Upper lobe of left lung (tissue), 6 donors: ENCODE measurements at regions not wholly inside any gene's neighbourhood (a gene's known extent, or its start where the extent isn't known, plus 50 kb on each side); places are given as distances from the start of the nearest gene placed in this dataset.

ENCODE experiments used
- ATAC-seq, 2 donors: fragments of 200-7000 bp; cut with Tn5 transposase; one replicate each; pipeline ENCODE4 v1.9.1; 2022; ENCODE audit warnings: mild to moderate bottlenecking in 2 of 2, moderate library complexity in 2 of 2; ENCODE audit not compliant: low FRiP score in 2 of 2
- DNase-seq, 2 donors: peaks; one replicate each; pipeline ENCODE4 v3.0.0-alpha.2; 2019 to 2020
- H3K27ac ChIP-seq, 4 donors: fragments of 200-600 bp; sonication (generic); one replicate each; pipeline ENCODE4 v1.5.1; 2016 to 2019
- H3K27me3 ChIP-seq, 4 donors: fragments of 200-600 bp; sonication (generic); one replicate each; pipeline ENCODE4 v1.5.1; 2017 to 2019
- H3K36me3 ChIP-seq, 4 donors: fragments of 200-600 bp; sonication (generic); one replicate each; pipeline ENCODE4 v1.5.1; 2016 to 2019
- H3K4me1 ChIP-seq, 4 donors: fragments of 200-600 bp; sonication (generic); one replicate each; pipeline ENCODE4 v1.5.1; 2018 to 2019
- H3K4me3 ChIP-seq, 4 donors: fragments of 200-600 bp; sonication (generic); one replicate each; pipeline ENCODE4 v1.5.1; 2017 to 2019; ENCODE audit warnings: mild to moderate bottlenecking in 2 of 4, moderate library complexity in 1 of 4
- H3K9me3 ChIP-seq, 4 donors: fragments of 200-600 bp; sonication (generic); one replicate each; pipeline ENCODE4 v1.5.1; 2018 to 2019
- CTCF ChIP-seq, 6 experiments: fragments of 450-650 bp in 4 of 6; fragments of 200-600 bp in 2 of 6; sonication (generic) in 2 of 6; IDR thresholded peaks; one replicate each; pipeline ENCODE4 v1.5.1; 2016 to 2019; ENCODE audit warnings: antibody characterized with exemption in 6 of 6
- EP300 ChIP-seq, 4 donors: sonication (generic); formaldehyde crosslinking; IDR thresholded peaks; one replicate each; pipeline ENCODE4 v1.5.1; 2017; ENCODE audit warnings: antibody characterized with exemption in 4 of 4, control low read depth in 2 of 4
- POLR2A ChIP-seq, 4 donors: fragments of 450-650 bp; IDR thresholded peaks; one replicate each; pipeline ENCODE4 v1.5.1; 2016 to 2017; ENCODE audit warnings: antibody characterized with exemption in 4 of 4, mild to moderate bottlenecking in 2 of 4
- POLR2AphosphoS5 ChIP-seq, 2 donors: sonication (generic); formaldehyde crosslinking; IDR thresholded peaks; one replicate each; pipeline ENCODE4 v1.5.1; 2017; ENCODE audit warnings: antibody characterized with exemption in 2 of 2
- WGBS, 2 donors: methylation state at CpG; one replicate each; pipeline ENCODE4 v1.1.5; 2017 to 2018; 5-methylcytosine and 5-hydroxymethylcytosine counted together
- donor health status: DM: no; HTN: no; CAD: no; lungs with moderate emphysema.
- donor health status: DM: no; HTN: yes; CAD: no; lungs with severe emphysema.

- TF ChIP-seq CTCF (IDR thresholded peaks at IDR 0.05) (no peak), POLR2A (IDR thresholded peaks at IDR 0.05) (no peak), POLR2AphosphoS5 (IDR thresholded peaks at IDR 0.05) (no peak), EP300 (IDR thresholded peaks at IDR 0.05) (no peak)
- peaks cover 0 to 9% (median 2%) of the 10 kb centered on the region in 4 donors for H3K4me1 ChIP-seq
- no peak for ATAC-seq
- no peaks in the 10 kb centered on the region for H3K9me3 ChIP-seq
- H3K4me3 ChIP-seq: no peak overlapping the region
- H3K36me3 ChIP-seq: no peaks in the 10 kb centered on the region
- no peak overlapping the region for H3K27ac ChIP-seq
- no peak for DNase-seq
- H3K27me3 ChIP-seq: no peaks in the 10 kb centered on the region
- 85 to 86% methylated on average over 5 of the region's 5 CpGs for WGBS, 2 donors
These were observed 316.3 kb downstream of the BCL11B start for GRCh38 chr14:98955741-98956070.

GRCh38 chr14:98956181-98956580 is 315.8 kb downstream of the BCL11B start:
- Histone ChIP-seq H3K27me3 (no peaks in the 10 kb centered on the region), H3K9me3 (no peaks in the 10 kb centered on the region), H3K4me3 (no peak overlapping the region), H3K27ac (no peak overlapping the region), H3K4me1 (peaks cover 0 to 9% (median 2%) of the 10 kb centered on the region in 4 donors), H3K36me3 (no peaks in the 10 kb centered on the region)
- TF ChIP-seq POLR2AphosphoS5 (IDR thresholded peaks at IDR 0.05): no peak
- TF ChIP-seq EP300 (IDR thresholded peaks at IDR 0.05): no peak
- no peak for TF ChIP-seq POLR2A (IDR thresholded peaks at IDR 0.05)
- TF ChIP-seq CTCF (IDR thresholded peaks at IDR 0.05): no peak
- ATAC-seq (no peak), DNase-seq (no peak)
- 72 to 77% methylated on average over 3 to 7 of the region's 7 CpGs for WGBS, 2 donors

- DNase-seq (no peak), ATAC-seq (no peak)
- Histone ChIP-seq H3K27ac (peak overlapping the region in 1 of 4 donors; percentile 43), H3K27me3 (no peaks in the 10 kb centered on the region), H3K9me3 (no peaks in the 10 kb centered on the region), H3K36me3 (no peaks in the 10 kb centered on the region), H3K4me1 (peaks cover 0 to 9% (median 2%) of the 10 kb centered on the region in 4 donors), H3K4me3 (no peak overlapping the region)
- TF ChIP-seq EP300 (IDR thresholded peaks at IDR 0.05) (no peak), POLR2A (IDR thresholded peaks at IDR 0.05) (no peak)
- WGBS, 2 donors: 64 to 68% methylated on average over 2 of the region's 2 CpGs
These were observed 315.3 kb downstream of the BCL11B start for GRCh38 chr14:98956661-98957060.

- Histone ChIP-seq H3K36me3 (no peaks in the 10 kb centered on the region), H3K9me3 (no peaks in the 10 kb centered on the region), H3K4me3 (no peak overlapping the region), H3K4me1 (peaks cover 0 to 9% (median 2%) of the 10 kb centered on the region in 4 donors), H3K27me3 (no peaks in the 10 kb centered on the region), H3K27ac (peak overlapping the region in 1 of 4 donors; percentile 43)
- peak; percentile 39 to 92 for ATAC-seq
- DNase-seq: peak in 1 of 2 donors; percentile 62
- no peak for TF ChIP-seq CTCF (IDR thresholded peaks at IDR 0.05)
- peak; percentile 61 to 72 for TF ChIP-seq POLR2AphosphoS5 (IDR thresholded peaks at IDR 0.05)
- peak in 1 of 4 donors; percentile 40 for TF ChIP-seq EP300 (IDR thresholded peaks at IDR 0.05)
- no peak for TF ChIP-seq POLR2A (IDR thresholded peaks at IDR 0.05)
- 56 to 63% methylated on average over 20 of the region's 20 CpGs for WGBS, 2 donors
These were observed 314.6 kb downstream of the BCL11B start for GRCh38 chr14:98957211-98958047.

- Histone ChIP-seq H3K9me3 (no peaks in the 10 kb centered on the region), H3K27me3 (no peaks in the 10 kb centered on the region), H3K4me3 (no peak overlapping the region), H3K27ac (no peak overlapping the region), H3K36me3 (no peaks in the 10 kb centered on the region), H3K4me1 (peaks cover 0 to 4% (median 2%) of the 10 kb centered on the region in 4 donors)
- WGBS, 2 donors: 47 to 61% methylated on average over 9 to 13 of the region's 13 CpGs
- DNase-seq: no peak
- ATAC-seq: no peak
- TF ChIP-seq POLR2AphosphoS5 (IDR thresholded peaks at IDR 0.05): no peak
- TF ChIP-seq POLR2A (IDR thresholded peaks at IDR 0.05): no peak
- no peak for TF ChIP-seq CTCF (IDR thresholded peaks at IDR 0.05)
- TF ChIP-seq EP300 (IDR thresholded peaks at IDR 0.05): no peak
These were observed 313.9 kb downstream of the BCL11B start for GRCh38 chr14:98958048-98958631.
